NT2/D1 (cell line): ENCODE measurements at regions not wholly inside any gene's neighbourhood (a gene's known extent, or its start where the extent isn't known, plus 50 kb on each side); places are given as distances from the start of the nearest gene placed in this dataset.

ENCODE experiments used
- SUZ12 ChIP-seq: IDR thresholded peaks from 2 replicates; pipeline ENCODE4 v1.6.1; 2011; ENCODE audit not compliant: insufficient read length, insufficient read depth; ENCODE audit errors: extremely low read depth
- YY1 ChIP-seq: IDR thresholded peaks from 2 replicates; pipeline ENCODE4 v1.6.1; 2011; ENCODE audit not compliant: insufficient read length, insufficient read depth

DNA sequence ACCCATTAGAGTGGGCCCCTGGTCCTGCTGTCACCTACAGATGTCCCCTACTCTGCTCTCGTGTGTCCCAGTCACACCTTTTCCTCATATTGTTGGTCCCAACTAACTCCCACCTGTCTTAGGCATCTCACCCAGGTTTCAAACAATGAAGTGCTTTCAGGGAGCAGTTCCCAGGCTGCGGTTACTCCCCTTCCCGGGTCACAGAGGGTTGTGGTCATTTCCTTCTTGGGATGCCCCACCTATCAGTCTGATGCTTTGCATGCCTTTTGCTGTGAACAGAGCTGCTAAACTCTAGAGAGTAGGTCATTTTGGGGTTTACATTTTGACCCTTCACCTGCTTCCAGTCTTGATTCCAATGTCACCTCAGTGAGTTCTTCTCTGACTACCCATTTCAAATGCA is 181.6 kb downstream of the CDC5L start:
- TF ChIP-seq SUZ12 (no peak), YY1 (no peak)
